ENCODE measurements at regions not wholly inside any gene's neighbourhood (a gene's known extent, or its start where the extent isn't known, plus 50 kb on each side); places are given as distances from the start of the nearest gene placed in this dataset.

- no peak for DNase-seq (ENCODE audit: extremely low read depth, low read depth)
- TF ChIP-seq CTCF (IDR thresholded peaks at IDR 0.05; ENCODE audit: low read depth, low read length): no peak
These were observed 322.2 kb upstream of the GRIA1 start for GRCh38 chr5:153168241-153168640.

- no peak for TF ChIP-seq CTCF (IDR thresholded peaks at IDR 0.05; ENCODE audit: low read depth, low read length)
- DNase-seq (ENCODE audit: extremely low read depth, low read depth): no peak
These were observed 303.0 kb upstream of the GRIA1 start for GRCh38 chr5:153187503-153187902.

- no peak for DNase-seq (ENCODE audit: extremely low read depth, low read depth)
- TF ChIP-seq CTCF (IDR thresholded peaks at IDR 0.05; ENCODE audit: low read depth, low read length): no peak
These were observed 284.1 kb upstream of the GRIA1 start for GRCh38 chr5:153206361-153206760.

DNA sequence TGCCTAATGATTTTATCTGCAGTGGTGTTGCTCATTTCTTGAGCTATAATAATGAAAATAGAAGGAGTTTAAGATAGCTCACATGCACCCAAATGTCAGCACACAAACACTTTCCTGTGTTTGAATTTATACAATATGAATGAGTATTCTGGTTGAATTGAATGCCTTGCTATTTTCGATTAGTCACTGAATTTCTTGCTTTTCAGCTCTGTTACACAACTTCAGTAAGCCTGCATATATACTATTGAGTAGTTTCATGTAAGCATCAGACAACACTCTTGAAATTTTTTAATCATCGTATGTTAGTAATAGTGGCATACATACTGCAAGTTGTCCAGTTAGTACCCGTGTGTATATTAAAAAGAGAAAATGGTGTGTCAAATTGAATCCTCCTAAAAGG, 281.5 kb upstream of the GRIA1 start:
- no peak for TF ChIP-seq CTCF (IDR thresholded peaks at IDR 0.05; ENCODE audit: low read depth, low read length)

DNA sequence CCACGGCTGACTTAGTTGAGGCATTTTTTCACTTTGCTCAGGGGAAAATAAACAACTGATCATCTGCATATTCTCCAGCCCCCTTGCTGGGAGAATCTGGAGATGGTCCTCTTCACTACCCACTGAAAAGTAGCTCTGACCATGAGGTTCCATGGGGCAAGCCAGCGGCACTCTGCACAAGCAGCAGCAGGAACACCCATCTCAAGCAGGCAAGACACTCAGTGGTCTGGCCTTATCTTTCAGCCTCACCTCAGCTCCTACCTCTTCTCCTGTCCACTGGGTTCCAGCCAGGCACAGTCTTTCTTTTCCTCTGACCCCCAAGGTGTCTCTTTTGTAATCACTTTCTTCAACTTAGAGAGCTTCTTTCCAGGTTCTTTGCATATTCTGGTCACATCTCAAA, 280.8 kb upstream of the GRIA1 start:
- no peak for TF ChIP-seq CTCF (IDR thresholded peaks at IDR 0.05; ENCODE audit: low read depth, low read length)
- DNase-seq (ENCODE audit: extremely low read depth, low read depth): no peak

More for the DNA sequence above, 281.5 kb upstream of the GRIA1 start:
- DNase-seq (ENCODE audit: extremely low read depth, low read depth): no peak

GRCh38 chr5:153211076-153211475, 279.4 kb upstream of the GRIA1 start:
- TF ChIP-seq CTCF (IDR thresholded peaks at IDR 0.05; ENCODE audit: low read depth, low read length): no peak
- no peak for DNase-seq (ENCODE audit: extremely low read depth, low read depth)

DNA sequence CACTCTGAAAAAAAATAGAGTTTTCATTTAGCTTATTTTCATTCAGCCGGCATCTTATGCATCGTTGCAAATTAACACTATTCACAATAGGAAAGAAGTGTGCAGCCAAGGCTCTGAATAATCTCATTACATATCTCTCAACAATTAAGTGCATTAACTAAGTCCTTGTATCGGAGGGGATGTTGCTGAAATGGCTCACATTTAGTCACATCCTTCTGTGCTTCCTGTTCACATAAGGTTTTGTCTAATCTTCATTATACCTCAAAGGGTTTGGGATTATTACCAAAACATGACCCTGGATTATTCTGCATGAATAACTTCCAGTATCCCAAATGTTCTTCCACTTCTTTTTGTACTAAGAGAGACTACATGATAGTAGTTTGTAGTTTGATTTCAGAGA, 278.0 kb upstream of the GRIA1 start:
- DNase-seq (ENCODE audit: extremely low read depth, low read depth): no peak
- TF ChIP-seq CTCF (IDR thresholded peaks at IDR 0.05; ENCODE audit: low read depth, low read length): no peak

Measured in AG09319 (cell line).